Esophagus squamous epithelium (tissue), 5 donors: ENCODE measurements at regions not wholly inside any gene's neighbourhood (a gene's known extent, or its start where the extent isn't known, plus 50 kb on each side); places are given as distances from the start of the nearest gene placed in this dataset.
A peak's percentile ranks its signal among the peaks of the same experiment; 100 is the strongest.
"Not testable (repeated sequence)": the region's sequence is repeated elsewhere in the genome, so short reads cannot be mapped to it uniquely, and the experiment has no call there.

Experiments used
- DNase-seq: peaks from one replicate; lab custom pipeline; 2025; lab: John Stamatoyannopoulos, UW
- H3K27ac ChIP-seq, 4 donors: fragments of 200-600 bp; sonication (generic); one replicate each; pipeline ENCODE4 v1.5.1; 2016 to 2019; ENCODE audit warnings: mild to moderate bottlenecking in 1 of 4
- H3K27me3 ChIP-seq, 4 donors: fragments of 200-600 bp; sonication (generic); 1 replicate in 3 of 4; 2 replicates in 1 of 4; pipeline versions ENCODE4 v1.5.1 to v1.6.0; 2017 to 2021; ENCODE audit warnings: antibody characterized with exemption in 1 of 4
- H3K36me3 ChIP-seq, 3 donors: fragments of 200-600 bp; sonication (generic); one replicate each; pipeline ENCODE4 v1.5.1; 2016 to 2019
- H3K4me1 ChIP-seq, 3 donors: fragments of 200-600 bp; sonication (generic); one replicate each; pipeline ENCODE4 v1.5.1; 2017 to 2019
- H3K4me3 ChIP-seq, 4 donors: fragments of 200-600 bp; sonication (generic); 1 replicate in 3 of 4; 2 replicates in 1 of 4; pipeline ENCODE4 v1.5.1; 2016 to 2019; ENCODE audit warnings: mild to moderate bottlenecking in 2 of 4, moderate library complexity in 1 of 4
- H3K9me3 ChIP-seq, 3 donors: fragments of 200-600 bp; sonication (generic); one replicate each; pipeline ENCODE4 v1.5.1; 2016 to 2019
- CTCF ChIP-seq, 6 experiments: fragments of 450-650 bp in 4 of 6; fragments of 200-600 bp in 2 of 6; sonication (generic) in 2 of 6; IDR thresholded peaks; one replicate each; pipeline ENCODE4 v1.5.1; 2016 to 2019; ENCODE audit warnings: antibody characterized with exemption in 6 of 6, mild to moderate bottlenecking in 4 of 6, moderate library complexity in 4 of 6
- POLR2A ChIP-seq, 4 donors: fragments of 450-650 bp; IDR thresholded peaks; one replicate each; pipeline ENCODE4 v1.6.1; 2017; ENCODE audit warnings: antibody characterized with exemption in 4 of 4, mild to moderate bottlenecking in 4 of 4, moderate library complexity in 3 of 4
- WGBS, 2 donors: methylation state at CpG; one replicate each; pipeline ENCODE4 v1.1.5; 2018; 5-methylcytosine and 5-hydroxymethylcytosine counted together
- intact Hi-C: fragments of 100-400 bp; cut with DNase I; formaldehyde crosslinking; loops from one replicate; pipeline ENCODE4 v1.15.0; 2022
- donor health status: DM: yes; HTN: yes; CAD: no.

DNA sequence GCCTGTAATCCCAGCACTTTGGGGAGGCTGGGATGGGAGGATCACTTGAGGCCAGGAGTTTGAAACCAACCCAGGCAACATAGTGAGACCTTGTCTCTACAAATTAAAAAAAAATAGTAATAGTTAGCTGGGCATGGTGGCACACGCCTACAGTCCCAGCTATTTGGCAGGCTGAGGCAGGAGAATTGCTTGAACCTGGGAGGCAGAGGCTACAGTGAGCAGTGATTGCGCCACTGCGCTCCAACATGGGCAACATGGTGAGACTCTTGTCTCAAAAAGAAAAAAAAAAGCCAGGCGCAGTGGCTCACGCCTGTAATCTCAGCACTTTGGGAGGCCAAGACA, 56.9 kb upstream of the MRTFB start:
- Histone ChIP-seq H3K27ac (peak overlapping the region; percentile 54 to 81 (median 62)), H3K27me3 (no peaks in the 10 kb centered on the region), H3K36me3 (no peaks in the 10 kb centered on the region), H3K4me1 (peaks cover 4 to 52% (median 27%) of the 10 kb centered on the region in 3 donors), H3K4me3 (peak overlapping the region in 1 of 4 donors; percentile 20), H3K9me3 (no peaks in the 10 kb centered on the region)
- TF ChIP-seq POLR2A (IDR thresholded peaks at IDR 0.05) (no peak), CTCF (IDR thresholded peaks at IDR 0.05) (no peak)
- 46 to 53% methylated on average over 5 of the region's 5 CpGs for WGBS, 2 donors
- intact Hi-C loops = no loop called here
- DNase-seq = no peak

DNA sequence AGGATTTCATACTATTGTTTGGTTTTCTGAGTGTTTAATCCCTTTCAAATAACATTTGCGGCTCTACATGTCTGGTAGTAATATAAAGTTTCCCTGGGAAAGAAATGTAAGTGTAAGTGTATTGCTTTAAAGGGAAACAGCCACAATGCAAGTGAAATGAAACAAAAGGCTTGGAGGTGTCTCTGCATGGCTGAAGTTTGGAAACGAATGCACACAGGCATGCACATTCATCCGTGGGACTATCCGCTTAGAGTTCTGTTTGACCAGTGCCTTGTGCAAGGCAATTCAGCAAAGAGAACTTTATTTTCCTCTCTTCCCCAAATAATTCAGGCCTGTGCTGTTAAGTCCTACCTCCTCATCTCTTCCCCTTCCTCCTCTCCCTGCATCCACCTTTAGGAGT, 56.1 kb upstream of the MRTFB start:
- Histone ChIP-seq H3K36me3 (no peaks in the 10 kb centered on the region), H3K4me3 (peak overlapping the region in 3 of 4 donors; percentile 20 to 48 (median 28)), H3K4me1 (peaks cover 4 to 52% (median 27%) of the 10 kb centered on the region in 3 donors), H3K27ac (peak overlapping the region; percentile 43 to 85 (median 68)), H3K27me3 (no peaks in the 10 kb centered on the region), H3K9me3 (no peaks in the 10 kb centered on the region)
- intact Hi-C loops = no loop called here
- no peak for DNase-seq
- TF ChIP-seq POLR2A (IDR thresholded peaks at IDR 0.05) (no peak), CTCF (IDR thresholded peaks at IDR 0.05) (no peak)
- WGBS, 2 donors = 16 to 24% methylated on average over 4 of the region's 4 CpGs

DNA sequence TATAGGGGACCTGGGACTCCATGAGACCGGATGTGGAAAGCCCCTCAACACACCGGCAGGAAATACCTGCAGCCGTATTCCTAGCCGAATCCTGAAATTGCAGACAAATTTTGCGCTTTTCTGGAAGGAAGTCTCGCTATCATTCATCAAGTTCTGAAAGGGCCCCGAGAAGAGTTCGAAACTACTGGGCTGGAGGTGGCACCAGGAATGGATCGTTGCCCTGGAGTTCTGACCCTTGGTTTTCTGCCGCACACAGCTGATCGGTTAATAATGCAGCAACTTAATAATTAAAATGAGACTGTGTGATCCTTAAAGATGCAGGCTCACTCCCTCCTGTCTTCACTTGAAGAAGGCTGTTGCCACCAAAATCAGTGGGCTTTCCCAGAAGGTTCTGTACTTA, 55.7 kb upstream of the MRTFB start:
- TF ChIP-seq CTCF (IDR thresholded peaks at IDR 0.05) = no peak
- TF ChIP-seq POLR2A (IDR thresholded peaks at IDR 0.05) = no peak
- WGBS, 2 donors = 39 to 61% methylated on average over 5 to 11 of the region's 11 CpGs
- Histone ChIP-seq H3K9me3 (no peaks in the 10 kb centered on the region), H3K4me3 (peak overlapping the region in 3 of 4 donors; percentile 20 to 48 (median 28)), H3K36me3 (no peaks in the 10 kb centered on the region), H3K27me3 (no peaks in the 10 kb centered on the region), H3K4me1 (peaks cover 4 to 52% (median 27%) of the 10 kb centered on the region in 3 donors), H3K27ac (peak overlapping the region; percentile 43 to 85 (median 68))
- intact Hi-C loops = no loop called here
- no peak for DNase-seq

DNA sequence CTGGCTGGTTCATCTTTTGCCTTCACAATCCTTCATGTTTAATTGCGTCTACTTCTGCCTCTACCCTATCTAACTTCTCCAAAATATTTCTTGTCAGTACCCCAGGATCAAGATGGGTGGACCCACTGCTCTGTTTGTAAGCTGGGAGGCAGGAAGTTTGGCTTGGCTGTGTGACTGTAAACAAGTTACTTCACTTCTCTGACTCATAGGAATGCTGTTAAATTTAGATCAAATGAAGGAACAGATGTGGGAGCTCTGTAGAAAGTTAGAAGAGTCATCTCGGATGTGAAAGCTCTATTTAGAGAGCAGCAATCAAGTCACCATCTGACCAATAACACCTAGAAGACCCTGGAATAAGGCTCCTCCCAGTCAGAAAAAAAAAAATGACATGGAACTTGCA, 55.2 kb upstream of the MRTFB start:
- intact Hi-C loops = no loop called here
- no peaks in the 10 kb centered on the region for H3K36me3 ChIP-seq
- peak overlapping the region in 3 of 4 donors; percentile 20 to 48 (median 28) for H3K4me3 ChIP-seq
- H3K4me1 ChIP-seq = peaks cover 4 to 52% (median 27%) of the 10 kb centered on the region in 3 donors
- no peak for TF ChIP-seq POLR2A (IDR thresholded peaks at IDR 0.05)
- TF ChIP-seq CTCF (IDR thresholded peaks at IDR 0.05) = peak in 1 of 6 experiments; percentile 6
- no peaks in the 10 kb centered on the region for H3K9me3 ChIP-seq
- peak overlapping the region; percentile 43 to 85 (median 68) for H3K27ac ChIP-seq
- no peak for DNase-seq
- WGBS, 2 donors = 18 to 32% methylated on average over 2 of the region's 2 CpGs
- no peaks in the 10 kb centered on the region for H3K27me3 ChIP-seq

DNA sequence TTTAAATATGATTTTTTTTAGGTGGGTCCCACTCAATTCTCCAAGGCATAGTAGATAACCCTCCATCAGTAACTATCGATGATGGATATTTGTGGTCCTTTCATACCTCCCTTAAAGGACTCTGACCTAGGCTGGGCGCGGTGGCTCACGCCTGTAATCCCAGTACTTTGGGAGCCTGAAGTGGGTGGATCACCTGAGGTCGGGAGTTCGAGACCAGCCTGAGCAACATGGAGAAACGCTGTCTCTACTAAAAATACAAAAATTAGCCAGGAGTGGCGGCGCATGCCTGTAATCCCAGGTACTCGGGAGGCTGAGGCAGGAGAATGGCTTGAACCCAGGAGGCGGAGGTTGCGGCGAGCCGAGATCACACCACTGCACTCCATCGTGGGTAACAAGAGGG, 54.8 kb upstream of the MRTFB start:
- H3K4me3 ChIP-seq, H3K36me3 ChIP-seq, intact Hi-C loops, DNase-seq, H3K9me3 ChIP-seq, H3K27me3 ChIP-seq: not testable (repeated sequence)
- Histone ChIP-seq H3K27ac (peak overlapping the region in 3 of 4 donors; percentile 54 to 85 (median 81)), H3K4me1 (peaks cover 4 to 52% (median 27%) of the 10 kb centered on the region in 3 donors)
- 85 to 87% methylated on average over 8 of the region's 15 CpGs for WGBS, 2 donors

DNA sequence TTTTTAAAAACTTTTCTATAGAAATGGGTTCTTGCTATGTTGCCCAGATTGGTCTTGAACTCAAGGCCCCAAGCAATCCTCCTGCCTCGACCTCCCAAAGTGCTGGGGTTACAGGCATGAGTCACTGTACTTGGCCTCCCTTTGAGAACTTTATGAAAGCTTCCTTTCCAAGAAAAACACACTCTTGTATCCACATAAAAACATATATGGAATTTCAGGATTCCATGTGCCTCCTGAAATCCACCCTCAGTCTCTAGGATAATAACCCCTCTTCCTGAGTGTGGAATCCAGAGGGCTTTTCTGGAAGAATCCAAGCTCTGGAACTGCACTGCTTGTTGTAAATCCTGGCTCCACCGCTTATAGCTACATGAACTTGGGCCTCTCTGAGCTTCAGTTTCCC, 53.2 kb upstream of the MRTFB start:
- H3K4me1 ChIP-seq = peaks cover 4 to 40% (median 27%) of the 10 kb centered on the region in 3 donors
- no peak overlapping the region for H3K27ac ChIP-seq
- no peaks in the 10 kb centered on the region for H3K9me3 ChIP-seq
- no peaks in the 10 kb centered on the region for H3K36me3 ChIP-seq
- 51 to 60% methylated on average over 2 of the region's 2 CpGs for WGBS, 2 donors
- no peak overlapping the region for H3K4me3 ChIP-seq
- TF ChIP-seq POLR2A (IDR thresholded peaks at IDR 0.05) (no peak), CTCF (IDR thresholded peaks at IDR 0.05) (no peak)
- intact Hi-C loops = no loop called here
- no peak for DNase-seq
- no peaks in the 10 kb centered on the region for H3K27me3 ChIP-seq
